GM19240 (cell line): ENCODE measurements at regions not wholly inside any gene's neighbourhood (a gene's known extent, or its start where the extent isn't known, plus 50 kb on each side); places are given as distances from the start of the nearest gene placed in this dataset.

Source experiments
- DNase-seq: peaks from one replicate; pipeline ENCODE4 v3.0.0; 2011; ENCODE audit warnings: low spot score; ENCODE audit not compliant: insufficient read length

- DNase-seq = no peak
Observed at GRCh38 chr2:146537477-146537876, 1307.4 kb upstream of the ACVR2A start.

DNA sequence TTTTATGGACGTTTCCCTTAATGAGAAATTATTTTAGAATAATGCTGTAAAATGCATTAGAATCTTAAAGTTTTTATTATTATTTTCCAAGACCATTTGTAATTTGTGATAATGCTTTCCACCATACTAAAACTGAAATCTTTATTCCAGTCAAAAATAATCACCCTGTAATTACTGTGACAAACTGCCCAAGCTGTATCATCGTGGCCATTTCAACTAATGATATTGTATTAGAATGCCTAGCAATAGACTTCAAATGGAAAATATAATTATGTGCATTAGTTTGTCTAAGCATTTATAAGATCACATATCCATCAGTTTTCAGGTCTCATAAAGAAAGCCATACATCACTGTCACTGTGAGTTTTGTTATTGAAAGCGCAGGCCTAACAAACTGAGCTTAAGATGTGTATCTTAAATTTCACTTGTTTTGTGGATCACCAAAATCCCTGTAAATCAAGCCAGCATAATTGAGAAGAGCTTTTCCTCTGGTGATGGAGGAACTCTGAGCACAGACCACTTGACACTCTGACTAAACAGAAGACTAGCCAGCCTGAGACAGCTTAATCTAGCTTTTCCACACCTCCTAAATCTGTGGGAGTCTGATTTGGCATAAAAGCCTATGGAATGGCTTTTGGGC lies 1312.2 kb upstream of the ACVR2A start:
- DNase-seq = no peak

GRCh38 chr2:146532009-146532408 lies 1312.8 kb upstream of the ACVR2A start:
- DNase-seq = no peak

- no peak for DNase-seq
Observed at GRCh38 chr2:146530886-146531285, 1313.9 kb upstream of the ACVR2A start.

GRCh38 chr2:146527166-146527565 lies 1317.7 kb upstream of the ACVR2A start:
- DNase-seq = no peak

DNA sequence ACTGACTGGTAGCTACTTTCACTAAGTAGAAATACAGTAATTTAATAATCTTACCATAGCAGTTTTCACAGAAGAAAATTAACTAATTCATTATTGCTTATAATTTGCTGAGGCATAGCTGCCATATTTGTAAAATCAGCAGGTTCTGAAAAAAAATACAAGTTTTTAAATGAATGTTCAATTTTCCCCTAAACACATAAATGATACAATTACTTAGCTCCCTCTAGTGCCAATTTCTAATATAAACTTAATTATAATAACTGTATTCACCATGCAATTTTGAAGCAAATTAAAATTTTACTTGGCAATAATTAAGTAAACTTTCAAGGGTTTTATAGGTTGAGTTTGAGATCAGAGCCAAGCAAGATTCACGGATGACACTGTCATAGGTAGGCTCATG lies 1321.6 kb upstream of the ACVR2A start:
- no peak for DNase-seq

DNA sequence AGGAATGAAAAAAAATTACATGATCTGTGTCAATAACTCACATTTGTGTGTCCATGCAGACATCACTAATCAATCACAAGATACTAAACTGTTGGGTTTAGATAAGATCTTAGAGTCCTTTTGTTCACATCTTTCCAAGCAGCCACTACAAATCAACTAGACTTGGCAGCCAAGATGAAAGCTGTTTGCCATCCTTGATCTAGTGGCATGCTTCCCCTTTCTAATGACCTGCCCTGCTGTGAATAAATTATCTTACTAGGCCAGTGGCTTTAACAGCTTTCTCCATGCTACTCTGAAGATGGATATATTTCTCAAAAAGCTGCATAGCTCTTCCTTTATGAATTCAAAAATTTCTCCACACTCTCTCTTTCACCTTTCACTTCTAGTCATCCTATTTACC lies 1338.0 kb upstream of the ACVR2A start:
- no peak for DNase-seq

GRCh38 chr2:146503366-146503765 lies 1341.5 kb upstream of the ACVR2A start:
- no peak for DNase-seq

DNA sequence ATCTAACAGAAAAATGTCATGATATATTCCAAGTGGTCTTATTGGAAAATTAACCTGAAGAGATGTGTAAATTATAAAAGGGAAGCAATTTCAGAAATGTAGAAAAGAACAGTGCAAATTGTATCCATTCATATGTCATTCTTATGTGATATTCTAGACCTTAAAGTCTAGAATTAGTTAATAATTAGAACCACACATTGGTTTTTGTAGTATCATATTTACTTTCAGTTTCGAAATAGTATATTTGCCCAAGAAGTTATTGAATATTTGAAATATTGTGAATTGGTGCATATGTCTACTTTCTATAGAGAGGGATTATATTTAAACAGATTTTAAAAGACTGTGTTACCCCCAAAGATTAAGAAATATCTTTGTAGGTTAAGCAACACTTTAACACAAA lies 1348.6 kb upstream of the ACVR2A start:
- DNase-seq = no peak

GRCh38 chr2:146489386-146489785 lies 1355.4 kb upstream of the ACVR2A start:
- DNase-seq = no peak

- DNase-seq = no peak
Observed at GRCh38 chr2:146481629-146482028, 1363.2 kb upstream of the ACVR2A start.

- no peak for DNase-seq
Observed at GRCh38 chr2:146477383-146477782, 1367.4 kb upstream of the ACVR2A start.

- no peak for DNase-seq
Observed at GRCh38 chr2:146468578-146468977, 1376.3 kb upstream of the ACVR2A start.

- DNase-seq = no peak
Observed at GRCh38 chr2:146467425-146467824, 1377.4 kb upstream of the ACVR2A start.

DNA sequence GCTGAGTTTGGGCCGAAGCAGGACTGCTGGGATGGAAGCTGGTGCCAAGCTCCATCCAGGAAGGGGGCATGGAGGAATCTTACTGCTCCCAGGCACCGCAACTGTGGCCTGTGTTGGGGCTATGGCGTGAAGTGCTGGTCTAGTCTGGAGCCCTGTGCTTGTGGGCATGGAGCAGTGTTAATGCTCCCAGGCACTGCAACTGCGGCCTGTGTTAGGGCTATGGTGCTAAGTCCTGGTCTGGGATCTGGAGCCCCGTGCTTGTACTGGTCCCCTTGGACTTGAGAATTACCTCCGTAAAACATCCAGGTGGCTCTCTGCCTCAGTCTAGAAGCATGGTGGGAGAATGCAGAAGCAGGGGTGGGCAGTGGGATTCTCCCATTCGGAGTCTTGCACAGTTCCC lies 1379.4 kb upstream of the ACVR2A start:
- DNase-seq = no peak

DNA sequence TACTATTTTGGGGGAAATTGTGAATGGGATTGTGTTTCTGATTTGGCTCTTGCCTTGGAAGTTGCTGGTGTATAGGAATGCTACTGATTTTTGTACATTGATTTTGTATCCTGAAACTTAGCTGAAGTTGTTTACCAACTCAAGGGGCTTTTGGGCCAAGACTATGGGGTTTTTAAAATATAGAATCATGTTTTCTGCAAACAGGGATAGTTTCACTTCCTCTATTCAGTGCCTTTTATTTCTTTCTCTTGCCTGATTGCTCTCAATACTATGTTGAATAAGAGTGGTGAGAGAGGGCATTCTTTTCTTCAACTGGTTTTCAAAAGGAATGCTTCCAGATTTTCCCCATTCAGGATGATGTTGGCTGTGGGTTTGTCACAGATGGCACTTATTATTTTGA lies 1383.8 kb upstream of the ACVR2A start:
- no peak for DNase-seq

DNA sequence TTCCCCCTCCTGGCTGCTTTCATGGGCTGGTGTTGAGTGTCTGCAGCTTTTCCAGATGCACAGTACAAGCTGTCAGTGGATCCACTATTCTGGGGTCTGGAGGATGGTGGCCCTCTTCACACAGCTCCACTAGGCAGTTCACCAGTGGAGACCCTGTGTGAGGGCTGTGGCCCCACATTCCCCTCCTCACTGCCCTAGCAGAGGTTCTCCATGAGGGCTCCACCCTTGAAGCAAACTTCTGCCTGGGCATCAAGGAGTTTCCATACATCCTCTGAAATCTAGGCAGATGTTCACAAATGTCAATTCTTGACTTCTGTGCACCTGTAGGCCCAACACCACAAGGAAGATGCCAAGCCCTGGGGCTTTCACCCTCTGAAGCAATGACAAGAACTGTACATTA lies 1386.2 kb upstream of the ACVR2A start:
- DNase-seq = no peak

GRCh38 chr2:146457221-146457620 lies 1387.6 kb upstream of the ACVR2A start:
- no peak for DNase-seq

- DNase-seq = no peak
Observed at GRCh38 chr2:146455325-146455724, 1389.5 kb upstream of the ACVR2A start.

GRCh38 chr2:146451972-146452371 lies 1392.9 kb upstream of the ACVR2A start:
- DNase-seq = no peak

- DNase-seq = no peak
Observed at GRCh38 chr2:146450131-146450530, 1394.7 kb upstream of the ACVR2A start.

GRCh38 chr2:146444987-146445386 lies 1399.8 kb upstream of the ACVR2A start:
- no peak for DNase-seq

GRCh38 chr2:146444085-146444484 lies 1400.7 kb upstream of the ACVR2A start:
- no peak for DNase-seq

DNA sequence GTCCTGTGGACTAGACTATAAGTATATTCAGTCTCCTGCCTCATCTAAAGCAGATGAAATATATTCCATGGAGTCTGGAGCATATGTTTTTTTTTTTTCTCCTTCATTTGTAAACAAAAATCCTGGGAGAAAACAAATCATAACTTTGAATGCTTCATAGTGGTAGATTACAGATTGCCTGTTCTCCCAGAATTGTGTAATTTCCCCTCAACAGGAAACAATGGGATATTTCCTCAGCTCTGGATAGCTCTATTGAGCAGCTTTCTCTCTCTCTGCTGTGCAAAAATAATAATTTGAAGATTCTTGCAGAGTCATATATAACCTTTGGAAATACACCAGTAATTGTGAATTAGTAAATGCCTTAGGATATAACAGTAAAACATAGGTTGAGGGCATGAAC lies 1406.6 kb upstream of the ACVR2A start:
- no peak for DNase-seq
